ENCODE measurements at regions not wholly inside any gene's neighbourhood (a gene's known extent, or its start where the extent isn't known, plus 50 kb on each side); places are given as distances from the start of the nearest gene placed in this dataset.

GRCh38 chr20:52496191-52496590 is 304.6 kb upstream of the ZFP64 start:
- Histone ChIP-seq H3K9me3 (ENCODE audit: control insufficient read depth, insufficient read depth, low read length) (no peaks in the 10 kb centered on the region), H3K27me3 (ENCODE audit: control insufficient read depth, insufficient read depth, low read length) (no peaks in the 10 kb centered on the region), H4K20me1 (ENCODE audit: insufficient read depth, low read length) (no peaks in the 10 kb centered on the region), H2AFZ (replicated peaks; ENCODE audit: low read length, poor library complexity) (no peak overlapping the region), H2BK120ac (ENCODE audit: low read depth, low read length) (peak overlapping the region; percentile 51), H3K9me1 (ENCODE audit: insufficient read depth, low read length) (peaks cover 11% of the 10 kb centered on the region), H3K56ac (ENCODE audit: extremely low read depth, insufficient read depth, low read length) (no peak overlapping the region), H3K14ac (replicated peaks; ENCODE audit: low read depth, low read length) (0 out of 2 replicates have a peak overlapping the region, but pooled peaks have one; percentile 47), H4K8ac (ENCODE audit: low read depth in 2 of 2, low read length in 2 of 2) (no peak overlapping the region), H2BK5ac (ENCODE audit: low read depth, low read length, poor library complexity, severe bottlenecking) (no peak overlapping the region), H3K9ac (ENCODE audit: low read depth, low read length) (no peak overlapping the region), H2BK15ac (ENCODE audit: low read depth, low read length) (no peak overlapping the region), H2BK20ac (ENCODE audit: low read depth, low read length) (peak overlapping the region; percentile 49; the same call in 1 of the 2 replicates), H4K91ac (ENCODE audit: insufficient read depth, low read depth, low read length) (no peak overlapping the region; the same call in 1 of the 2 replicates), H3K4me2 (ENCODE audit: low read depth, low read length) (no peak overlapping the region), H3K36me3 (ENCODE audit: control insufficient read depth, insufficient read depth, low read length) (no peaks in the 10 kb centered on the region), H3K4ac (ENCODE audit: low read depth, low read length) (no peak overlapping the region; the same call in 1 of the 2 replicates), H3K18ac (ENCODE audit: low read depth, low read length) (no peak overlapping the region; the same call in 1 of the 2 replicates), H2AK5ac (ENCODE audit: low read depth, low read length) (peak overlapping the region; percentile 71), H3K79me1 (ENCODE audit: low read depth in 1 of 2, low read length in 2 of 2) (0 out of 4 replicates have a peak, but pooled peaks cover 0 to 3% of the 10 kb centered on the region in 2 experiments), H4K5ac (ENCODE audit: low read depth, low read length) (0 out of 2 replicates have a peak overlapping the region, but pooled peaks have one; percentile 4), H3K4me1 (ENCODE audit: control insufficient read depth, insufficient read depth, low read length) (peaks cover 6% of the 10 kb centered on the region), H3K23ac (ENCODE audit: low read depth, low read length) (peak overlapping the region; percentile 40; the same call in 1 of the 2 replicates), H2AK9ac (replicated peaks; ENCODE audit: low read depth, low read length, poor library complexity) (no peak overlapping the region), H3K27ac (ENCODE audit: insufficient read depth, low read length) (no peak overlapping the region), H3K4me3 (ENCODE audit: insufficient read depth, low read depth, low read length) (no peak overlapping the region)
- in situ Hi-C loops (cut with MboI; ENCODE audit: low sequenced_read_pairs) (loop anchor here (25.0 kb wide), 1 partner anchor 1441 kb away; no protein-coding TSS in a partner anchor), dilution Hi-C loops (cut with HindIII; ENCODE audit: low sequenced_read_pairs, unreplicated experiment) (no loop called here), intact Hi-C loops (cut with micrococcal nuclease) (no loop called here)
- 94% methylated on average over 2 of the region's 3 CpGs; no CpG with 5 or more reads in 1 of the 2 experiments for WGBS, 2 experiments (ENCODE audit: extremely low coverage in 2 of 2, insufficient read length in 1 of 2)
- TF ChIP-seq BHLHE40 (IDR thresholded peaks at IDR 0.05; ENCODE audit: low read depth, low read length) (no peak), CHD1 (IDR thresholded peaks at IDR 0.05; ENCODE audit: low read depth, low read length) (no peak), USF2 (IDR thresholded peaks at IDR 0.05; ENCODE audit: low read depth, low read length) (no peak), MAFK (IDR thresholded peaks at IDR 0.05; ENCODE audit: low read depth, low read length) (no peak), MXI1 (IDR thresholded peaks at IDR 0.05; ENCODE audit: borderline replicate concordance, low read depth, low read length) (no peak), MAZ (IDR thresholded peaks at IDR 0.05; ENCODE audit: borderline replicate concordance, low read depth, low read length) (no peak), POLR2A (IDR thresholded peaks at IDR 0.05; ENCODE audit: low read depth, low read length) (no peak), RAD21 (IDR thresholded peaks at IDR 0.05; ENCODE audit: low read length) (no peak), RCOR1 (IDR thresholded peaks at IDR 0.05; ENCODE audit: insufficient replicate concordance, low read length) (no peak), FOS (IDR thresholded peaks at IDR 0.05; ENCODE audit: low read depth, low read length) (no peak), RFX5 (IDR thresholded peaks at IDR 0.05; ENCODE audit: low read depth, low read length) (no peak), CEBPB (IDR thresholded peaks at IDR 0.05; ENCODE audit: low read depth, low read length) (no peak), NFE2L2 (IDR thresholded peaks at IDR 0.05; ENCODE audit: low read depth, low read length) (no peak), SMC3 (IDR thresholded peaks at IDR 0.05; ENCODE audit: low read depth, low read length) (no peak)
- TF ChIP-seq, protein P1, sequence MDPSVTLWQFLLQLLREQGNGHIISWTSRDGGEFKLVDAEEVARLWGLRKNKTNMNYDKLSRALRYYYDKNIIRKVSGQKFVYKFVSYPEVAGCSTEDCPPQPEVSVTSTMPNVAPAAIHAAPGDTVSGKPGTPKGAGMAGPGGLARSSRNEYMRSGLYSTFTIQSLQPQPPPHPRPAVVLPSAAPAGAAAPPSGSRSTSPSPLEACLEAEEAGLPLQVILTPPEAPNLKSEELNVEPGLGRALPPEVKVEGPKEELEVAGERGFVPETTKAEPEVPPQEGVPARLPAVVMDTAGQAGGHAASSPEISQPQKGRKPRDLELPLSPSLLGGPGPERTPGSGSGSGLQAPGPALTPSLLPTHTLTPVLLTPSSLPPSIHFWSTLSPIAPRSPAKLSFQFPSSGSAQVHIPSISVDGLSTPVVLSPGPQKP (IDR thresholded peaks at IDR 0.05; ENCODE audit: borderline replicate concordance, low read depth, low read length): no peak
- TF ChIP-seq, protein P2, sequence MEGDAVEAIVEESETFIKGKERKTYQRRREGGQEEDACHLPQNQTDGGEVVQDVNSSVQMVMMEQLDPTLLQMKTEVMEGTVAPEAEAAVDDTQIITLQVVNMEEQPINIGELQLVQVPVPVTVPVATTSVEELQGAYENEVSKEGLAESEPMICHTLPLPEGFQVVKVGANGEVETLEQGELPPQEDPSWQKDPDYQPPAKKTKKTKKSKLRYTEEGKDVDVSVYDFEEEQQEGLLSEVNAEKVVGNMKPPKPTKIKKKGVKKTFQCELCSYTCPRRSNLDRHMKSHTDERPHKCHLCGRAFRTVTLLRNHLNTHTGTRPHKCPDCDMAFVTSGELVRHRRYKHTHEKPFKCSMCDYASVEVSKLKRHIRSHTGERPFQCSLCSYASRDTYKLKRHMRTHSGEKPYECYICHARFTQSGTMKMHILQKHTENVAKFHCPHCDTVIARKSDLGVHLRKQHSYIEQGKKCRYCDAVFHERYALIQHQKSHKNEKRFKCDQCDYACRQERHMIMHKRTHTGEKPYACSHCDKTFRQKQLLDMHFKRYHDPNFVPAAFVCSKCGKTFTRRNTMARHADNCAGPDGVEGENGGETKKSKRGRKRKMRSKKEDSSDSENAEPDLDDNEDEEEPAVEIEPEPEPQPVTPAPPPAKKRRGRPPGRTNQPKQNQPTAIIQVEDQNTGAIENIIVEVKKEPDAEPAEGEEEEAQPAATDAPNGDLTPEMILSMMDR (conservative IDR thresholded peaks at IDR 0.05; ENCODE audit: low read depth, low read length): no peak
- DNase-seq (no peak), ATAC-seq (ENCODE audit: low read depth) (no peak)
- CTCF ChIA-PET: interaction anchor here (0.6 kb wide), 1 partner anchor 109 kb away, joined by 3 read pairs; no protein-coding TSS in a partner anchor
- no TSS peak for BruUV-seq (replicated peaks)
- POLR2A ChIA-PET (ENCODE audit: unreplicated experiment): no interaction called here

Data from IMR-90 (cell line).